T follicular helper cell (primary cell): ENCODE measurements at regions not wholly inside any gene's neighbourhood (a gene's known extent, or its start where the extent isn't known, plus 50 kb on each side); places are given as distances from the start of the nearest gene placed in this dataset.
"Not testable (repeated sequence)": the region's sequence is repeated elsewhere in the genome, so short reads cannot be mapped to it uniquely, and the experiment has no call there.

Source experiments
- DNase-seq: peaks from one replicate; pipeline ENCODE4 v3.0.0-alpha.2; 2020; ENCODE audit warnings: low read depth

DNA sequence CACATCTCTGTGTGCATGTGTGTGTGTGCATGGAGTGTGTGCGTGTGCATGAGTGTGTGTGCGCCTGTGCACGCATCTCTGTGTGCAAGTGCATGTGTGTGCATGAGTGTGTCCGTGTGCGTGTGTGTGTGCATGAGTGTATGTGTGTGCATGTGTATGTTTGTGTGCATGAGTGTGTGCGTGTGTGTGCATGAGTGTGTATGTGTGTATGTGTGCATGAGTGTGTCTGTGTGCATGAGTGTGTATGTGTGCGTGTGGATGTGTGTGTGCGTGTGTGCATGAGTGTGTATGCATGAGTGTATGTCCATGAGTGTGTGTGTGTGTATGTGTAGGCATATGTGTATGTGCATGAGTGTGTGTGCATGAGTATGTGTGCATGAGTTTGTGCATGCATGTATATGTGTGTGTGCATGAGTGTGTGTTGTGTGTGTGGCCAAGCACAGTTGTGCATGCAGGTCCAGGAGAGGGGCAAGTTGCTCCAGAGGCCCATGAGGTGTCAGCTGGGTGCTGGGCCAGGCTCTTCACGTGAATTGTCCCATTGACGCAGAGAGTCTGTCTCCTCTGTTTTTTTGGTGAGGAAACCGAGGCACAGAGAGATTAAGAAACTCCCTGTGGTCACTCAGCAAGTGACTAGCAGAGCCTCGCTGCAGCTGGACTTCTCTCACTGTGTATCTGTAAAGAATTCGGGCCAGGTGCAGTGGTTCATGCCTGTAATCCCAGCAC is 75.5 kb downstream of the ASB1 start:
- no peak for DNase-seq

DNA sequence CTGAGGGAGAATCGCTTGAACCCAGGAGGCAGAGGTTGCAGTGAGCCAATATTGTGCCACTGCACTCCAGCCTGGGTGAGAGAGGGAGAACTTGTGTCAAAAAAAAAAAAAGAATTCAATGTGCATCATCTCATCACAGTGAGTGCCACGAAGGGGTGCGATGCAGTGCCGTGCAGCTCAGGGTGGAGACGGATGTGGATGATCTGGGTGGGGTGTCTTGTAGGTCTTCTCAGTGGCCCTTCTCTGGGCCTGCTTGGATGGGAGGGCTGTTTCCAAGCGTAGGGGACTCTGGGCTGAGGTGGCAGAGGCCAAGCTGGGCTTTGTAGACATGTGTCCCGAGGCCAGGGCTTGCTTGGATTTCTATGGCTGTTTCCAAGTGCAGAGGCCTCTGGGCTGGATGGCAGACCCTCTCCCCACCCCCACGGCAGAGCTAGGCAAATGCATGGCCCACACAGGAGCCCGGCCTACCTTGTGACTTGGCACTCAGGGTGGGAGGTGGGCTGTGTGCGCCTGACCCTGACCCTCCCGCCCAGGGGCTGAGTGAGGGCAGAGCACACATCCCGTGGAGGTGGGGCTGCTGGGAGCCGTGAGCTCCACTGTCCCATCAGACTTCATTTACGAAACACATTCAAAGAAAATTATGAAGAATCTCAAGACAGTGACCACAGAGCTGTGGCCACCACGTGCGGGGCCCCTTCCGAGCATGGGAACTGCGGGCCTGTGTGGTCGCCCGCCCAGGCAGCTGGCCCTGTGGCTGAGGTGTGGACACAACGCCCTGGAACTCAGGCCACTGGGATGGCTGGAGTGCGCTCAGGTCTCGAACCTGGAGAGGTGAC is 76.4 kb downstream of the ASB1 start:
- no peak for DNase-seq

DNA sequence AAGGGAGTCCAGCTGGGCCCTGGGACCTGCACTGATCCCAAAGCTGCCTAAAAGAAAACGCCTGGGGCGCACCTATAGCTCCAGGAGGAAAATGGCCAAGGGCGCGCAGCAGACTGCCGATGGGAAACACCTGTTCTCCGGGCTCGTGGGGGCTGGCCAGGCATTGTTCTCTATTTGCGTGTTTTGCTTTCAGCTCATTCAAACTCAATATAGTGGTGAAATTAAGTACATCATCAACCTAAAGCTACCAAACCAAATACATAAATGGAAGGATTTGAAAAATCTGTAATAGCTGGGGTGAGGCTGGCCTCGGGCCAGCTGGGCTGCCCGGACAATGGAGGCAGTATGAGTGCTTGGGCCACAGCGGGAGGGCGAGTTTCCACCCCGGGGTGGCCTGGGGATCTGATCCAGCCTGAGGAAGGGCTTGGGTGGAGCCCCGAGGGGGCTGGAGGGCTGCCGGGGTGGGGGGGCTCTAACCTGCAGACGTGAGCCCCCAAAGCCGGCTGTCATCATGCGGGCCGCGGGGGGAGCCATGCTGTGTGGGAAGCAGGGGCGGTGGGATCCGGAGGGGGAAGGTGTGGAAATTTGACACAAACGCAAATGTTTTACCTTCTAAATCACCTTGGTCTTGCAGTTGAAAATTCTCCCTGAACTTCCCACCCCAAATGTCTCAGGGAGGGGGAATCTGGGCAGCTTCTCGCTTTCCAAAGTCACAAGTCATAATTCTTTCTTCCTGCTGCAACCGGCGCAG is 77.6 kb downstream of the ASB1 start:
- DNase-seq: no peak

DNA sequence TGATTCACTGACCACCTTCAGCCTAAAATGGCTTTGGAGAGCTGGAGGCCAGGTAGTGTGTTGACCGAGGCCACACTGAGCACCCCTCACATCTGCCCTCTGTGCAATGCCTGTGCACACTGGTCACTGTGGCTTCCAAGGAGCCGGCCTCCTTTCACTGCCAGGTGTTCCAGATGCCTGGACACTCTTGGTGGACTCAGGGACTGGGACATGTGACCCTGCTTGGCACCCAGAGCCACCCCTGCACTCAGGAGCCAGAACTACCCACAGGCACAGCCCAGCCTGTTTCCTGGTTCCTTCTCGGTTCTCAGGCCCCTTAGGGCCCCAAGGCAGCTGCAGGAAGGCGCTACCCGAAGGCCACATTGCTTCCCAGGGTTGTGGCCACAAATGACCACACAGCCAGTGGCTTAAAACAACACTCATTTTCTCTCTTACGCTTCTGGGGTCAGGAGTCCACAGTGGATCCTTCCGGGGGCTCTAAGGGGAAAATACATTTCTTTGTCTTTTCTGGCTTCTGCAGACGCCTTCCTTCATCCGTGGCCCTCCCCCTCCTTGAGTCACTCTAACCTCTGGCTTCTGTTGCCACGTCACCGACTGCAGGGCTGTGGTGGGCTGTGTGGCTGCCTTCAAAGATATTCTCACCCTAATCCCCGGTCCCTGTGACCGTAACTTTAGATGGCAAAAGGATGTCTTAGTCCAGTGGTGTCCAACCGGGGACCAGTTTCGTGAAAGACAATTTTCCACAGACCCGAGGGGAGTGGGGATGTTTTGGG is 78.6 kb downstream of the ASB1 start:
- no peak for DNase-seq

DNA sequence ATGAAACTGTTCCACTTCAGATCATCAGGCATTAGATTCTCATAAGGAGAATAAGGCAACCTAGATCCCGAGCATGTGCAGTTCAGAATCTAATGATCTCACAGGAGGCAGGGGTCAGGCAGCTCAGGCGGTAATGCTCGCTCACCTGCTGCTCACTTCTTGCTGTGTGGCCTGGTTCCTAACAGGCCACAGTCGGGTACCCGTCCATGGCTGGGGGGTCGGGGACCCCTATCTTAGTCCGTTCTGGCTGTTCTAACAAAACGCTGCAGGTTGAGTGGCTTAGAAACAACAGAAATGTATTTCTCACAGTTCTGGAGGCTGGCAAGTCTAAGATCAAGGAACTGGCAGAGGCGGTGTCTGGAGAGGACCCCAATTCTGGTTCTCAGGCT is 79.2 kb downstream of the ASB1 start:
- DNase-seq: no peak

DNA sequence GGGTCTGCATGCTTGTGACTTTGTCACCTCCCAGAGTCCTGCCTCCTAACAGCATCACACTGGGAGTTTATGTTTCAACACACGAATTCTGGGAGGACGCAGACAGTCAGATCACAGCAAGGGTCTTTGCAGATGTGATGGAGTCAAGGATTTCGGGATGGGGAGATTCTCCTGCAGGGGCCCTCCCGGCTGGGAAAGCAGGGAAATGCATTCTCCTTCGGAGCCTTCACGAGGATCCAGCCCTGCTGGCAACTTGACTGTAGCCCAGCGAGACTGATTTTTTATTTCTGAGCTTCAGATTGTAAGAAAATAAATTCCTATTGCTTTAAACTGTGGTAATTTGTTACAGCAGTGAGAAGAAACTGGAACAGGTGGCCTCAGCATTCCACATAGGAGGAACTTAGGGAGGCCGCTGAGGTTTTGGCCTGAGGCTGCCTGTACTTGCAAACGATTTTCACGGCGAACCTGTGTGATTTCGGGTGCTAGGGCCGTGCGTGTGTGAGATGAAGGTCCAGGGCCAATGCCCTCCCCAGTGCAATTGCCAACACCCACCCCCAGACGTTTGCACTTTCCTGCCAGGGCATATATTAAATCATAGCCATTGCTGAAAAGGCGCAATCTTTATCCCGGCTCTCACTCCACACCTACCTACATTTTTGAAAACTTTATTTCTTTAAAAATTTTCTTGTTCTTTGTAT is 79.8 kb downstream of the ASB1 start:
- DNase-seq: no peak

DNA sequence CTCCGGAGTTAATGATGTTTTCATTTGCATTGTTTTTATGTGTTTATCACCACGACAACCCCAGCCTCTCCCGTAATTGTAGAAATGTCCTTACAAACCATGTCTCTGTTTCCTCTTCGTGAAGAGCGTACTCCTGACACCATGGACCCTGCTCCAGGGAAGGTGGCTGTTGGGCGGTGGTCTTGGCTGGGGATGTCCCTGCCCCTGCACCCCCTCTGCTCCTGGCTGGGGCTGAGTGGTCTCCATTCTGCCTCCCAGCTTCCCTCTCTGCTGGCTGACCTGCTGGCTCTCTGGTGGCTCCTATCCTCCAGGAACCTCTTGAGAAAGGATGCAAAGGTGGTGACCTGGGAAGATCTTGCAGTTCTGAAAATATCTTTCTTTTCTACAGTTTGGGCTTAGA is 81.1 kb downstream of the ASB1 start:
- no peak for DNase-seq

DNA sequence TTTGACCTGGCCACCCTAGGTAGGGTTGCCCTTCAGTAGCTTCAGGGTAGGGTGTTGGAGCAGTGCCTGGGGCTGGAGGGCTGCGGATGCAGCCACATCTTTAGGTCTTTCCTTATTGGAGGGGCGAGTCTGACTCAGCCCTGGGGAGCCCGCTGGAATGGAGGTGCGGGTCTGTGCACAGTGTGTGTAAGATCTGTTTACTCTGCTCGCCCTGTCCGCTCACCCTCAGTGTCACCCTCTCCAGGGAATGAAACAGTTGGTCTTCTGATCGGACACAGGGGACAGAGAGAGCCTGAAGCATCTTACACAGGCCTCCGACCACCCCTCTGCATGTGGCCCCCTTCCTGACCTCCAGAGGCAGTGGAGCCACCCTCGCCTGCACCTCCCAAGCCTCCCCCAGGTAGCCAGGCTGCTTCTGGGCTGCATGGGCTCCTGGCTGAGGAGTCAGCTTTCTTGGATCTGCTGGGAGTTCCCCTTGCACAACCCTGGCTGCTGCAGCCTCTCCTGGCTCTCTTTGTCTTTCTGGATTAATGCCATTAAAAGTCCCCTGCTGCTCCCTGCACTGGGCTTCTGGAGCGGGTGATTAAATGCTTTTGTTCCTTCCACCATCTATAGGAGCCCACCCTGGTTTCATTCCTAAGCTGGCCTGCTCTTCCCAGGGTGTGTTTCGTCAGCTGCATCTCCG is 82.6 kb downstream of the ASB1 start:
- DNase-seq: no peak

DNA sequence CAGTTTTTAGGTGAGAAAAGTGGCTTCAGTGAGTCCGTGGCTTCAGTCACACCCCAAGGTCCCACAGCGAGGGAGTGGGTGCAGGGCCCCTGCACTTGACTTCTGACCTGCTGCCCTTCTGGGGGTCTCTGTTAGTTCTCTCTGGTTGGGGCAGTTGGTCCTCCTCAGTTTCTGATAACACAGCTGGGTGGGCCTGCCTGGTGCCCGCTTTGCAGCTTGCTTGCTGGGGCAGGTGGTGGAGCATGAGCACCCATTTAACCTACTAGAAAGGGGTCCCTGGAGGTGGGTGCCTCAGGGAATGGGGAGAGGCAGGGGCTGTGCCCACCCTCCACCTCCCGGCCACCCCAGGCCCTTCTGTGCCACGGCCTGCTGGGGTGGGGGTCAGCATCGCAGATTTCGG is 83.2 kb downstream of the ASB1 start:
- DNase-seq: no peak

DNA sequence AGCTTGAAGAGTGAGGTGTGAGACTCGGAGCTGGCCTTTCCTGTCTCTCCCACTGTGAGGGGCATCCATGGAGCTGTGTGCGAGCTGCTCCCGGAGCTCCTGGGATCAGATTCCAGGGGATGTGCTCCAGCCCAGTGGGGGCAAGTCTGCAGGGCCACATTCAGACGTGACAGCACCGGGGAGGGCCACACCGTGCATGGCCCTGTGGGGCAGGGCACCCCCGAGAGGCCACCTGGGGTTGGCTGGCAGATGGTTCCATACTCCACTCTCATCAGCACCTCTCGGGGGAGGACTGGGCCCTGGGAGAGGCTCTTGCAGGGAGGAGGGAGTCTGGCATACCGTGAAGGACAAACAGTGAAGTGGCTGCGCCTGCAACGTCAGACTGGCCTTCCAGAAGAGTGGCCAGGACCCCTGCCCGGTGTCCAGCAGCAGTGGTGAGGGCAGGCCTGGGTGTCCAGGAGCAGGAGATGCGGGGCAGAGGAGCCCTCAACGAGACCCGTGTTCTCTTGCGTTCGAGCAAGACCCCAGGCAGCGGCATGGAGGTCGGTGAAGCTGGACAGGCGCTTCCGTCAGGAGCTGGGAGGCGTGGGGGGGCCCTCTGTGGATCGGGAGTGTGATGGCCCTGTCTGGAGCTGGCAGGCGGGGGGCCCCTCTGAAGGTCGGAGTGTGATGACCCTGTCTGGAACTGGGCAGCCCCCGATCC is 84.3 kb downstream of the ASB1 start:
- no peak for DNase-seq

DNA sequence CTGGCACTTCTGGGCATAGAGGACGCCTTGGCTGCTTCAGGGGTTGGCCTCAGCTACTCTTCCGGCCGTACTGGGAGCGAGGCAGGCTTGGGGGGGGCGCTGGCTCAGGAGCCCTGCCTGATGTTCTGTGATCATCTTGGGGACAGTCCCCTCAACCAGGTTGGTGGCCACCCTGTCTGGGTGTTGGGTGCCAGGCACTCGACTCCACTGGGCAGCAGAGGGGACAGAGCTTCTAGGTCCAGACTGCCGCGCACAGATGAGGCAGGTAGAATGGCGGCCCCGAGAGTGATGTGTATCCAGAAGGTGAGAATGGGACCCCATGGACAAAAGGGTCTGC is 84.9 kb downstream of the ASB1 start:
- no peak for DNase-seq

DNA sequence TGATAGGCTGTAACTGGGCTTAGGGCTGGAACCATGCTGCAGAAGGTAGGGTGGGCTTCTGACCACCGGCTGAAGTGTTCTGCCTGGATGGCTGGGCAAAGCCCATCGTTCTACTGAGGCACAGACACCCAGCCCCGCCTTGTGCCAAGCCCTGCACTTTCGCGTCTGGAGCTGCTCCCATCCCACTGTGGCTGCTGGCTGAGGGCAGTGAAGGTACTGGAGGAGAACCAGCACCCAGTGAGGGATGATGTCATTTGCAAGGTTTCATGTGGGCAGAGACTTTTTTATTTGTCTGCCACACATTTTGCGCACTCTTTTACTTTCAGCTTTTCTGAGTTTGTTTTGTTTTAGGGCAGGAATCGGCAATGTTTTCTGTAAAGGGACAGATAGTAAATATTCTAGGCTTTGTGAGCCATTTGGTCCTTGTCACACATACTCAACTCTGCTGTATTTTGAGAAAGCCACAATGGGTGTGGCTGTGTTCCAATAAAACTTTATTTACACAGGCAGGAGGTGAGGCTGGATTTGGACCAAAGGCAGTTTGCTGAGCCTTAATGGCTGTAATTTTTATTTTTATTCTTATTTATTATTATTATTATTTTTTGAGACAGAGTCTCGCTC is 85.6 kb downstream of the ASB1 start:
- DNase-seq: no peak

DNA sequence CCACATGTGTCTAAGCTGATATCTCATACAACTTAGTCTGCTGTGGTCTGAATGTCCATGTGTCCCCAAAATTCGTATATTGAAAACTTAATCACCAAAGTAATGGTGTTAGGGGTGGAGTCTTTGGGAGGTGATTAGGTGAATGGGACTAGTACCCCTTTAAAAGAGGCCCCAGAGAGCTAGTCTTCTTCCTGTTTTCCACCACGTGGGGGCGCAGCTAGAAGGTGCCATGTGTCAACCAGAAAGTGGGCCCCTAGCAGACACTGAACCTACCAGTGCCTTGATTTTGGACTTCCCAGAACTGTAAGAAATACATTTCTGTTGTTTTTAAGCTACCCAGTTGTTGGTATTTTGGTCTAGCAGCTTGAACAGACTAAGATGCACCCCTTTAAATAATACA is 86.6 kb downstream of the ASB1 start:
- no peak for DNase-seq

DNA sequence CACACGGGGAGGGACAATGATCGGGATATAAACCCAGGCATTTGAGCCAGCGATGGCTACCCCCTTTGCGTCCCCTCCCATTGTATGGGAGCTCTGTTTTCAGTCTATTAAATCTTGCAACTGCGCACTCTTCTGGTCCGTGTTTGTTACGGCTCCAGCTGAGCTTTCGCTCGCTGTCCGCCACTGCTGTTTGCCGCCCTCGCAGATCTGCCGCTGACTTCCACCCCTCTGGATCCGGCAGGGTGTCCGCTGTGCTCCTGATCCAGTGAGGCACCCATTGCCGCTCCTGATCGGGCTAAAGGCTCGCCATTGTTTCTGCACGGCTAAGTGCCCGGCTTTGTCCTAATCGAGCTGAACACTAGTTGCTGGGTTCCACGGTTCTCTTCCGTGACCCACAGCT is 87.3 kb downstream of the ASB1 start:
- not testable (repeated sequence) for DNase-seq

DNA sequence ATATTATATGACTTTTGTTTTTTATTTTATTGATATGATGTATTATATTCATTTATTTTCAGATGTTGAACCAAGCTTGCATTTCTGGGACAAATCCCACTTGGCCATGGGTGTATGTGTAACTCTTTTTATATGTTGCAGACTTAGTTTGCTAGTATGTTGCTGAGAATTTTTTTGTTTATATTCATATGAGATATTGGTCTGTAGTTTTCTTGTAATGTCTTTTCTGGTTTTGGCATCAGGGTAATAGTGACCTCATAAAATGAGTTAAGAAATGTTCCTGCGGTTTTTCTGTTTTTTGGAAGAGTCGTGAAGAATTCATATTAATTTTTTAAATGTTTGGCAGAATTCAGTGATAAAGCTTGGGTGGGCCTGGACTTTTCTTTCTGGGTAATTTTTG is 88.7 kb downstream of the ASB1 start:
- DNase-seq: no peak

DNA sequence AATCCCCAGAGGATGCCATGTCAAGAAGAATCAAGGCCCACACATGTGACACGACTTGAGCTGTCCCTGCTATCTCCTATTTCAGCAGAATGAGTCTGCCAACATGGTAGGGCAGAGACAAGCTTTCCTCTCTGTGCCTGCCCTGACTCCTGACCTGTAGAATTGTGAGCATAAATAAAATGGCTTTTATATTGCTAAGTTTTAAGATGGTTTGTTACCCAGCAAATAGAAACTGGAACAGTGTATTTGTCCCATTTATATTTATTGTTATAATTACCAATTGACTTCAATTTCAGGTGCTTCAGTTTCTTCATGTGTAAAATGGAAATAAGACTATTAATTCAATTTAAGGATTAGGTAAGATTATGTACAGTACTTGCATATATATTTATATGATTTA is 90.5 kb downstream of the ASB1 start:
- DNase-seq: no peak

DNA sequence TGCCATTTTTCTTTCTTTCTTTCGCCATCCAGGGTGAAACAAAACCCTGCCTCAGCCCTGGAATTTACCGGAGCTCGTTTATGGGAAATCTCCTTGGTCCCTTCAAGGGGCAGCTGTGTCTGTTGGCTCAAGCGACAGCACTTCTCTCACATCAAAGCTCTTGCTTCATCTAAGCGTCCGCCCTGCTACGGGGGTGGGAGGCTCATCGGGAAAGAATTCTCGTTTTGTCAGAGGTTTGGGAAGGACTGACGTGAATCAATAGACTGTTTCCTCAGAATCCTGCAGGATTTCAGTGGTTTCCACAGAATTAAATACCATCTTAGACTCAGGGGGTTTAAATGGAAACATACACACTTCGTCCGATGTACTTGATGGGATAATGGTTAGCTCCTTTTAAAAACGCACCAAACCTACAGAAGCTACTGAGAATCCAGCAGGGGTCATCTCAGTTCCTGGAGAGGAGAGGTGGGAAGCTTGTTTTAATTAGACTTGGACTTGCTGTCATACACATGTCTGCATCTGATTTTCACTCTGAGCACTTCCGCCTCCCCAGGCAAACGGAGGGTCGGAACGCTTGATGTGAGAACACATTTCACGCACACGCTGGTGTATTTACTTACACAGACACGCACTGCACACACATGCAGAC is 91.6 kb downstream of the ASB1 start:
- DNase-seq: no peak

DNA sequence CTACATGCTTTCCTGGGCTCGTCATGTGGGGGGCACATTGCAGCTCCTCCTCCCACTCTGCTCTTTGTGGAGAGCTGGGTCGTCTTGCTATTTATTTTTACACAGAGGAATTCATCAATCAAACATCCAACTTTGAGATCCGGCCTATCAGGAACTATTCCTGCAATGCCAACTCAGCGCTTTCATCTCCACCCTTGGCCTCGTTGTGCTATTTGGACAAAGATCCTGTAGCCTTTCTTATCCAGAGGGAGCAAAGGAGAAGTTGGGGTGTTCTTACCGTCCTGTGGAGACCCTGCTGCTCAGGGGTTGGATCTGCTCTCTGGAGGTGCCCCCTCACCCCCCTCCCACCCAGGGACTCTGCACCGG is 92.1 kb downstream of the ASB1 start:
- DNase-seq: no peak

DNA sequence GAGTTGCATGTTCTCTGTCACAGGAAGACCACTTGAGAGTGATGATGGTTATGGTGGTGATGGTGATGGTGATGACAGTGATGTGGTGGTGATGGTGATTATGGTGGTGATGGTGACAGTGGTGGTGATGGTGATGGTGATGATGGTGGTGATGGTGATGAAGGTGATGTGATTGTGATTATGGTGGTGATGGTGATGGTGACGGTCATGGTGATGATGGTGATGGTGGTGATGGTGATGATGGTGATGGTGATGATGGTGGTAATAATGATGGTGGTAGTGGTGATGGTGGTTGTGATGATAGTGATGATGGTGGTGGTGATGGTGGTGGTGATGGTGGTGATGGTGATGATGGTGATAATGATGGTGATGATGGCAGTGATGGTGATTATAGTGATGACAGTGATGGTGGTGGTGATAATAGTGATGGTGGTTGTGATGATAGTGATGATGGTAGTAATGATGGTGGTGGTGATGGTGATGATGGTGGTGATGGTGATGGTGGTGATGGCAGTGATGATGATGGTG is 93.7 kb downstream of the ASB1 start:
- DNase-seq: no peak
